ENCODE measurements at regions not wholly inside any gene's neighbourhood (a gene's known extent, or its start where the extent isn't known, plus 50 kb on each side); places are given as distances from the start of the nearest gene placed in this dataset.

- TF ChIP-seq MAX (IDR thresholded peaks at IDR 0.05; ENCODE audit: low read depth): no peak
- no peak for TF ChIP-seq RAD21 (IDR thresholded peaks at IDR 0.05; ENCODE audit: low read length)
- no peak for TF ChIP-seq USF2 (IDR thresholded peaks at IDR 0.05; ENCODE audit: borderline replicate concordance, low read depth, low read length)
- TF ChIP-seq IRF3 (IDR thresholded peaks at IDR 0.05; ENCODE audit: low read depth, low read length): no peak
- TF ChIP-seq NFIC (IDR thresholded peaks at IDR 0.05; ENCODE audit: borderline replicate concordance): no peak
- no peak for TF ChIP-seq RXRA (IDR thresholded peaks at IDR 0.05; ENCODE audit: borderline replicate concordance, low read depth)
- no peak for TF ChIP-seq RCOR1 (IDR thresholded peaks at IDR 0.05; ENCODE audit: low read length)
- no peak for TF ChIP-seq ELF1 (IDR thresholded peaks at IDR 0.05)
- no peak for TF ChIP-seq JUND (IDR thresholded peaks at IDR 0.05)
- TF ChIP-seq MEF2A (IDR thresholded peaks at IDR 0.05; ENCODE audit: borderline replicate concordance, low read depth): no peak
- TF ChIP-seq POLR2AphosphoS5 (IDR thresholded peaks at IDR 0.05; ENCODE audit: low read depth, low read length): no peak
- TF ChIP-seq SMC3 (IDR thresholded peaks at IDR 0.05; ENCODE audit: low read depth, low read length): no peak
- TF ChIP-seq SIN3A (IDR thresholded peaks at IDR 0.05; ENCODE audit: borderline replicate concordance, low read depth, low read length): no peak
- TF ChIP-seq NRF1 (IDR thresholded peaks at IDR 0.05; ENCODE audit: low read depth, low read length): no peak
- no peaks in the 10 kb centered on the region for H3K36me3 ChIP-seq (replicated peaks in 1 of 2; ENCODE audit: control insufficient read depth in 1 of 2, insufficient read depth in 2 of 2, low read length in 1 of 2)
- 64% methylated on average over 12 of the region's 15 CpGs for WGBS (ENCODE audit: low lambda C conversion rate)
- CTCF ChIA-PET: no interaction called here
- H3K27ac ChIP-seq (ENCODE audit: low read depth in 2 of 2, low read length in 1 of 2): no peak overlapping the region
- H3K4me1 ChIP-seq (ENCODE audit: control insufficient read depth in 1 of 2, insufficient read depth in 2 of 2, low read depth in 1 of 2, low read length in 1 of 2): no peaks in the 10 kb centered on the region
- H3K79me2 ChIP-seq (ENCODE audit: insufficient read depth): no peaks in the 10 kb centered on the region
- H3K27me3 ChIP-seq (ENCODE audit: insufficient read depth): no peaks in the 10 kb centered on the region
- DNase-seq: no peak
- H3K9me3 ChIP-seq: no peaks in the 10 kb centered on the region
- POLR2A ChIA-PET: no interaction called here
- H3K9me2 ChIP-seq: no peaks in the 10 kb centered on the region
- no peak overlapping the region for H3K4me3 ChIP-seq (ENCODE audit: low read depth in 2 of 2, low read length in 1 of 2)
- no peak overlapping the region for H3K9ac ChIP-seq
- no peak overlapping the region for H2AFZ ChIP-seq (ENCODE audit: low read depth)
- H3F3A ChIP-seq (replicated peaks; ENCODE audit: insufficient read depth): no peaks in the 10 kb centered on the region
- no peaks in the 10 kb centered on the region for H4K20me1 ChIP-seq (ENCODE audit: insufficient read depth)
- H3K4me2 ChIP-seq: no peak overlapping the region
Observed at GRCh38 chr6:95518630-95519227, 58.6 kb upstream of the MANEA start.

- Histone ChIP-seq H3K27me3 (ENCODE audit: insufficient read depth) (no peaks in the 10 kb centered on the region), H2AFZ (ENCODE audit: low read depth) (no peak overlapping the region), H3K36me3 (replicated peaks in 1 of 2; ENCODE audit: control insufficient read depth in 1 of 2, insufficient read depth in 2 of 2, low read length in 1 of 2) (no peaks in the 10 kb centered on the region), H3K9me2 (no peaks in the 10 kb centered on the region), H3K4me1 (ENCODE audit: control insufficient read depth in 1 of 2, insufficient read depth in 2 of 2, low read depth in 1 of 2, low read length in 1 of 2) (no peaks in the 10 kb centered on the region), H3K4me3 (ENCODE audit: low read depth in 2 of 2, low read length in 1 of 2) (no peak overlapping the region), H4K20me1 (ENCODE audit: insufficient read depth) (no peaks in the 10 kb centered on the region), H3K9ac (no peak overlapping the region), H3F3A (replicated peaks; ENCODE audit: insufficient read depth) (no peaks in the 10 kb centered on the region), H3K27ac (ENCODE audit: low read depth in 2 of 2, low read length in 1 of 2) (no peak overlapping the region), H3K79me2 (ENCODE audit: insufficient read depth) (no peaks in the 10 kb centered on the region), H3K4me2 (no peak overlapping the region), H3K9me3 (no peaks in the 10 kb centered on the region)
- no peak for DNase-seq
- WGBS (ENCODE audit: low lambda C conversion rate): 70% methylated on average over 16 of the region's 28 CpGs
- ChIA-PET POLR2A (no interaction called here), CTCF (no interaction called here)
- TF ChIP-seq RAD21 (IDR thresholded peaks at IDR 0.05; ENCODE audit: low read length) (no peak), EZH2phosphoT487 (IDR thresholded peaks at IDR 0.05; ENCODE audit: borderline replicate concordance, low read depth) (no peak)
Observed at GRCh38 chr6:95519228-95520037, 57.9 kb upstream of the MANEA start.
